Colonic mucosa (tissue), 4 donors: ENCODE measurements at regions not wholly inside any gene's neighbourhood (a gene's known extent, or its start where the extent isn't known, plus 50 kb on each side); places are given as distances from the start of the nearest gene placed in this dataset.

Source experiments
- DNase-seq: peaks from one replicate; pipeline ENCODE4 v3.0.0-alpha.2; 2020
- H3K27ac ChIP-seq: fragments of 200-600 bp; one replicate; pipeline ENCODE4 v1.8.0; 2021
- H3K27me3 ChIP-seq: fragments of 200-600 bp; one replicate; pipeline ENCODE4 v1.8.0; 2021
- H3K36me3 ChIP-seq: fragments of 200-600 bp; one replicate; pipeline ENCODE4 v1.8.0; 2021
- H3K4me1 ChIP-seq: fragments of 200-600 bp; one replicate; pipeline ENCODE4 v1.8.0; 2021; ENCODE audit warnings: mild to moderate bottlenecking
- H3K4me3 ChIP-seq: fragments of 200-600 bp; one replicate; pipeline ENCODE4 v1.8.0; 2021
- H3K9ac ChIP-seq, 2 donors: one replicate each; pipeline ENCODE4 v1.7.0; 2013; ENCODE audit warnings: control low read depth in 2 of 2, low read depth in 2 of 2, low read length in 2 of 2
- H3K9me3 ChIP-seq: fragments of 200-600 bp; one replicate; pipeline ENCODE4 v1.8.0; 2021
- intact Hi-C: fragments of 100-400 bp; cut with DNase I; formaldehyde crosslinking; loops from one replicate; pipeline ENCODE4 v1.14.1; 2022
- TF ChIP-seq, protein P1 (sequence below): fragments of 200-600 bp; IDR thresholded peaks from one replicate; pipeline ENCODE4 v1.8.0; 2022; ENCODE audit warnings: antibody characterized with exemption, mild to moderate bottlenecking
- donor health status: healthy.
- donor health status: DM: no; HTN: no; CAD: no.
- donor health status: DM: no; HTN: no; CAD: no.

- no peaks in the 10 kb centered on the region for H3K27me3 ChIP-seq
- TF ChIP-seq, protein P1, sequence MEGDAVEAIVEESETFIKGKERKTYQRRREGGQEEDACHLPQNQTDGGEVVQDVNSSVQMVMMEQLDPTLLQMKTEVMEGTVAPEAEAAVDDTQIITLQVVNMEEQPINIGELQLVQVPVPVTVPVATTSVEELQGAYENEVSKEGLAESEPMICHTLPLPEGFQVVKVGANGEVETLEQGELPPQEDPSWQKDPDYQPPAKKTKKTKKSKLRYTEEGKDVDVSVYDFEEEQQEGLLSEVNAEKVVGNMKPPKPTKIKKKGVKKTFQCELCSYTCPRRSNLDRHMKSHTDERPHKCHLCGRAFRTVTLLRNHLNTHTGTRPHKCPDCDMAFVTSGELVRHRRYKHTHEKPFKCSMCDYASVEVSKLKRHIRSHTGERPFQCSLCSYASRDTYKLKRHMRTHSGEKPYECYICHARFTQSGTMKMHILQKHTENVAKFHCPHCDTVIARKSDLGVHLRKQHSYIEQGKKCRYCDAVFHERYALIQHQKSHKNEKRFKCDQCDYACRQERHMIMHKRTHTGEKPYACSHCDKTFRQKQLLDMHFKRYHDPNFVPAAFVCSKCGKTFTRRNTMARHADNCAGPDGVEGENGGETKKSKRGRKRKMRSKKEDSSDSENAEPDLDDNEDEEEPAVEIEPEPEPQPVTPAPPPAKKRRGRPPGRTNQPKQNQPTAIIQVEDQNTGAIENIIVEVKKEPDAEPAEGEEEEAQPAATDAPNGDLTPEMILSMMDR = peak; percentile 26
- no peak overlapping the region for H3K4me3 ChIP-seq
- intact Hi-C loops = no loop called here
- DNase-seq = peak; percentile 22
- no peak overlapping the region for H3K27ac ChIP-seq
- no peaks in the 10 kb centered on the region for H3K36me3 ChIP-seq
- no peaks in the 10 kb centered on the region for H3K9me3 ChIP-seq
- H3K9ac ChIP-seq = no peak overlapping the region
- no peaks in the 10 kb centered on the region for H3K4me1 ChIP-seq
Observed at GRCh38 chr21:23968722-23969647, 1638.3 kb downstream of the MRPL39 start.

DNA sequence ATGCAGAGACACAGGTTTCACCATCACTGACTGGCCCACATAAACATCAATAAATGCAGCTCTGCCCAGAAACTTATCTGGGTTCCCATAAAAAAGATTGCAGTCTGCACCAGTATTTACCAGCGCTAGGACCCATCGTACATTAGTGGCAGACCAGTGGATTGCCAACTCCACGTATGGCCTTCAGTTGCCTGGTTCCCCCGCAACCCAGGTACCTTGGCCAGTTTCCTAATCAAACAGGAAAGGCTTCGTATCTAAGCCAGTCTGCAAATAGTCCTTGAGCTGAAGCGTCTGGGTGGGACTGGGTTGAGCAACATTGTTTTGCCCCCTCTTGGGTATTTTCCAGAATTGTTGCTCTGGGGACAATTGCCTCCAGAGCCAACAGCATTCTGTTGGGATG lies 1639.3 kb downstream of the MRPL39 start:
- no peaks in the 10 kb centered on the region for H3K4me1 ChIP-seq
- H3K27ac ChIP-seq = no peak overlapping the region
- no peak overlapping the region for H3K4me3 ChIP-seq
- DNase-seq = no peak
- TF ChIP-seq, protein P1 = no peak
- no peaks in the 10 kb centered on the region for H3K36me3 ChIP-seq
- intact Hi-C loops = no loop called here
- no peaks in the 10 kb centered on the region for H3K27me3 ChIP-seq
- H3K9me3 ChIP-seq = no peaks in the 10 kb centered on the region
- H3K9ac ChIP-seq = no peak overlapping the region

DNA sequence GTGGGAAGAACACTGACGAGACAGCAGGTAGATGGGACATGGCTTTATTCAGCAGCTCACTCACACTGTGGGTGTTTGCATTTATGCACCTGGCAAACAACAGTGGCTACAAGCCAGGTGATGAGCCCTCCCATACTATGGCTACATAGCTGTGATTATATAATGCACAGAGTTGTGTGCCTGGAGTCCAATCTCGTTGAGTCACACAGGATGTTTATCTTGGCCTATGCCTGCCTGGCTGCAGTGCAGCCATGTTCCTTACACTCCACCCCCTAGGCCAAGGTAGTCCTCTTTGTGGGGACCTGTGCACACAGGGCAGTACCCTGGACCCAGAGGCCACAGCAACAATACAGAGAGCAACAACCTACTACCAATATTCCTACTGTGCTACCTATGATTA lies 1643.8 kb downstream of the MRPL39 start:
- no peak overlapping the region for H3K9ac ChIP-seq
- TF ChIP-seq, protein P1 = no peak
- H3K27ac ChIP-seq = no peak overlapping the region
- H3K4me1 ChIP-seq = no peaks in the 10 kb centered on the region
- no peak overlapping the region for H3K4me3 ChIP-seq
- no peaks in the 10 kb centered on the region for H3K9me3 ChIP-seq
- no peak for DNase-seq
- H3K36me3 ChIP-seq = no peaks in the 10 kb centered on the region
- intact Hi-C loops = no loop called here
- no peaks in the 10 kb centered on the region for H3K27me3 ChIP-seq

- intact Hi-C loops = no loop called here
- Histone ChIP-seq H3K4me1 (no peaks in the 10 kb centered on the region), H3K27me3 (no peaks in the 10 kb centered on the region), H3K27ac (no peak overlapping the region), H3K4me3 (no peak overlapping the region), H3K9ac (no peak overlapping the region), H3K9me3 (no peaks in the 10 kb centered on the region), H3K36me3 (no peaks in the 10 kb centered on the region)
- no peak for DNase-seq
- TF ChIP-seq, protein P1 = no peak
Observed at GRCh38 chr21:23960769-23961168, 1646.5 kb downstream of the MRPL39 start.

DNA sequence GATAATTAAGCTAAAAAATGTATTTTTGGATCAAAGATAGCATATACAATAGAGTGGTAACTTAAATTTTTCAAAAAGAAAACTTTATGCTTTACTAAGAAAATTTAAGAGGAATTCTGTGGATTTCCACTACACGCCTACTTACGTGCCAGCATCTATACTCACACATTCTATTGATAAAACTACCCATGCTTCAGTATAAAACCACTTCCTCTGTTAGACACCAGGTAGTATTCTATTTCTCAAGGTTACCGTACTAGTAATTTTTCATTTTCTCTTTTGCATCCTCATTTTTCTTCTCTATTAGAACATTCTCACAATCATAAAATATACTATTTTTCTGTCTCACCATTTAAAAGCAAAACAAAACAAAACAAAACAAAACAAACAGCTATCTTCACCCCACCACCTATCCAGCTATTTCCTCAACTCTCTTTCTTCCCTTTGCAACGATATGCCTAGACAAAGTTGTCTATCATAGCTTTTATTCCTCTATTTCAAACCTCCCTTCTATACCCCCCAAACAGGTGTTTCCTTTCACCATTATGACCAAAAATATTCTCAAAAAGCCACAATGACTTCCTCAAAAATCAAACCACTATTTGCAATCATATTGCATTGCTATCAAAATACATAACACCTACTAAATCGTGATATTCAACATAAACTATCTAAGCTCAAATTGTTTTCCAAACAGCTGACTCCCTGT lies 1652.0 kb downstream of the MRPL39 start:
- Histone ChIP-seq H3K4me3 (no peak overlapping the region), H3K27ac (no peak overlapping the region), H3K9me3 (no peaks in the 10 kb centered on the region), H3K36me3 (no peaks in the 10 kb centered on the region), H3K27me3 (no peaks in the 10 kb centered on the region), H3K4me1 (no peaks in the 10 kb centered on the region), H3K9ac (no peak overlapping the region)
- intact Hi-C loops = no loop called here
- no peak for DNase-seq
- TF ChIP-seq, protein P1 = no peak
